ENCODE measurements at regions not wholly inside any gene's neighbourhood (a gene's known extent, or its start where the extent isn't known, plus 50 kb on each side); places are given as distances from the start of the nearest gene placed in this dataset.
"Not testable (repeated sequence)": the region's sequence is repeated elsewhere in the genome, so short reads cannot be mapped to it uniquely, and the experiment has no call there.

GRCh38 chr2:167681234-167682015 lies 566.0 kb downstream of the STK39 start:
- ChIA-PET CTCF (no interaction called here), POLR2A (no interaction called here)
- Mint-ChIP-seq H3K27me3 (no peaks in the 10 kb centered on the region), H3K4me3 (no peak overlapping the region), H3K36me3 (no peaks in the 10 kb centered on the region), H3K27ac (no peak overlapping the region), H3K4me1 (ENCODE audit: low read depth) (no peaks in the 10 kb centered on the region), H3K9me3 (no peaks in the 10 kb centered on the region)
- intact Hi-C loops (cut with micrococcal nuclease), result no loop called here
- DNase-seq, result no peak

GRCh38 chr2:167678158-167678557 lies 569.2 kb downstream of the STK39 start:
- CTCF ChIA-PET, result no interaction called here
- Mint-ChIP-seq H3K27me3 (no peaks in the 10 kb centered on the region), H3K27ac (no peak overlapping the region), H3K36me3 (no peaks in the 10 kb centered on the region), H3K4me3 (no peak overlapping the region), H3K4me1 (ENCODE audit: low read depth) (no peaks in the 10 kb centered on the region), H3K9me3 (no peaks in the 10 kb centered on the region)
- intact Hi-C loops (cut with micrococcal nuclease), result no loop called here
- POLR2A ChIA-PET, result no interaction called here
- no peak for DNase-seq

DNA sequence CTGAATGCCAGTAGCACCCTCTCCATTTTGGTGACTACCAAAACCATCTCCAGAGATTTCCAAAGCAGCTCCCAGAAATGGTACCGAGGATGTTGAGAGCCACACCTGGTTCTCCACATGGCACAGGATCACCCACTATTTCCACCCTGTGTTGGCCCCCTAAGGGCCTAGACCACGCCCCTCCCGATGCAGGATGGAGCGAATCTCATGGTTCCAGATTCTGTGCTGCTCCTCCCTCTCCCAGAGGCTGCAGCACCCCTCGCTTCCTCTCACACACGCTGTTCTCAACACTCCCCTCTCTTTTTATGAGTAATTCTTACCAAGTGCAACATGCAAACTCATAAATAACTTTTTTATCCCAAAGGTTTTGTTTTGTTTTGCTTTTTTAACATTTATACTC lies 571.5 kb downstream of the STK39 start:
- no peak for DNase-seq
- Mint-ChIP-seq H3K9me3 (peaks cover 7% of the 10 kb centered on the region), H3K27me3 (no peaks in the 10 kb centered on the region), H3K4me1 (ENCODE audit: low read depth) (no peaks in the 10 kb centered on the region), H3K4me3 (no peak overlapping the region), H3K36me3 (no peaks in the 10 kb centered on the region), H3K27ac (no peak overlapping the region)
- ChIA-PET CTCF (no interaction called here), POLR2A (no interaction called here)
- intact Hi-C loops (cut with micrococcal nuclease), result no loop called here

- ChIA-PET POLR2A (no interaction called here), CTCF (no interaction called here)
- DNase-seq, result no peak
Observed at GRCh38 chr2:167670588-167670987, 576.8 kb downstream of the STK39 start.

GRCh38 chr2:167653131-167653530 lies 594.3 kb downstream of the STK39 start:
- H3K36me3 Mint-ChIP-seq, result no peaks in the 10 kb centered on the region
- H3K27ac Mint-ChIP-seq, result no peak overlapping the region
- peaks cover 2% of the 10 kb centered on the region for H3K9me3 Mint-ChIP-seq
- CTCF ChIA-PET, result no interaction called here
- no peaks in the 10 kb centered on the region for H3K4me1 Mint-ChIP-seq (ENCODE audit: low read depth)
- POLR2A ChIA-PET, result no interaction called here
- H3K27me3 Mint-ChIP-seq, result no peaks in the 10 kb centered on the region
- no peak overlapping the region for H3K4me3 Mint-ChIP-seq
- no peak for DNase-seq
- intact Hi-C loops (cut with micrococcal nuclease), result no loop called here

More at GRCh38 chr2:167670588-167670987, 576.8 kb downstream of the STK39 start:
- Mint-ChIP-seq H3K27ac (no peak overlapping the region), H3K4me3 (no peak overlapping the region), H3K27me3 (no peaks in the 10 kb centered on the region), H3K4me1 (ENCODE audit: low read depth) (no peaks in the 10 kb centered on the region), H3K36me3 (peaks cover 1% of the 10 kb centered on the region), H3K9me3 (peaks cover 20% of the 10 kb centered on the region)
- intact Hi-C loops (cut with micrococcal nuclease), result no loop called here

- Mint-ChIP-seq H3K4me1 (ENCODE audit: low read depth) (no peaks in the 10 kb centered on the region), H3K9me3 (peaks cover 2% of the 10 kb centered on the region), H3K27me3 (no peaks in the 10 kb centered on the region), H3K27ac (no peak overlapping the region), H3K36me3 (no peaks in the 10 kb centered on the region), H3K4me3 (no peak overlapping the region)
- ChIA-PET CTCF (no interaction called here), POLR2A (no interaction called here)
- no peak for DNase-seq
- intact Hi-C loops (cut with micrococcal nuclease), result no loop called here
Observed at GRCh38 chr2:167652401-167652800, 595.0 kb downstream of the STK39 start.

DNA sequence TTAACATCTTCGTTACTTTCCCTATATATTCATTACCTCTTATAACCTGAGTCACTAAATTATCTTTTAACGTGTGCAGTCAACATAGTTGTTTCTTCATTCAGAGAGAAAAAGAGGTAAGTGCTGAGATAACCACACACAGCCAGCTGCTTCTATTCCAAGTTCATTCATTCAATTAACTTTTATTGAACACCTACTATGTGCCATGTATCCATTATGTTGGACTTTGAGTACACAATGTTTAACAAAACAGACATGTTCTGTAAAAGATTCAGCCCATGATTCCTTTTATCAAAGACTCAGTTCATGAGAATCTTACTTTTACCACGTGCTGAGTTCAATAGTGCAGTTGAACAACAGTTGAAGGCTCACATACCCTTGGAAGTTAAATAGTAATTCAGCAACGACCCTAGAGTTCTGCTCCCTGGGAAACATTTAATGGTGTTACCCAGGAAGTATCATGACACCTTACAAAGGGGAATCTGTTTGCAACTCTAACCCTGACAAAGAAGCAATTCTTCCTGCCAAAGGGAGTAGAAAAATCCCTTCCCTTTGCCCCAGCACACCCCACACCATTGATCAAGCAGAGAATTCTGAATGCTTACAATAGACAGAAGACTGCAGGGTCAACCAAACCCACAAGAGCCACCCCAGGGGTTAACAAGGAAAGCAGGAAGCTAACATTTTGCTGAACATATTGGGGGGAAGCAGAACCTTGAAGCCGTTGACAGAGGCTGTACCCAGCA lies 595.8 kb downstream of the STK39 start:
- no peak for DNase-seq
- Mint-ChIP-seq H3K4me3 (no peak overlapping the region), H3K27me3 (no peaks in the 10 kb centered on the region), H3K4me1 (ENCODE audit: low read depth) (no peaks in the 10 kb centered on the region), H3K36me3 (no peaks in the 10 kb centered on the region), H3K27ac (no peak overlapping the region), H3K9me3 (peaks cover 2% of the 10 kb centered on the region)
- intact Hi-C loops (cut with micrococcal nuclease), result no loop called here
- ChIA-PET POLR2A (no interaction called here), CTCF (interaction anchor here (0.6 kb wide), 1 partner anchor 1112 kb away, joined by 5 read pairs; no protein-coding TSS in a partner anchor)

DNA sequence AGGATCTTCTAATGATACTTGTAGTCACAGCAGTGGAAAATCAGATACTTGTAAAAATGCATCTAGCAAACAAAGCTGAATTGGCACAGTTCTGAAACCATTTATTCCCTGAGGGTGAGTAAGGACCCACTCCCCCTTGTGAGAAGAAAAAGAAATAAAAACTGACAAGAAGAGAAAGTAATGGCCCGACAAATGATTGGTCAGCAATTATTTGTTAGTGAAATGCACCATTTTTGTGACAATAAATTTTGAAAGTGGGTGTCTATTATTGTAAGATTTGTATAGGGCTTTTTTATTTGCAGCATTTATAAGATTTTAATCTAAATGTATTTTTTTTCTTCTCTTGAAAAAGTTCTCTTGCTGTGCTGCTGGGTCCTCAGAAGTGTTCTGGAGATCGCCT lies 600.8 kb downstream of the STK39 start:
- Mint-ChIP-seq H3K36me3 (no peaks in the 10 kb centered on the region), H3K9me3 (peaks cover 2% of the 10 kb centered on the region), H3K27ac (no peak overlapping the region), H3K27me3 (no peaks in the 10 kb centered on the region), H3K4me3 (no peak overlapping the region), H3K4me1 (ENCODE audit: low read depth) (no peaks in the 10 kb centered on the region)
- DNase-seq, result no peak
- ChIA-PET CTCF (no interaction called here), POLR2A (no interaction called here)
- intact Hi-C loops (cut with micrococcal nuclease), result no loop called here

- Mint-ChIP-seq H3K9me3 (no peaks in the 10 kb centered on the region), H3K36me3 (no peaks in the 10 kb centered on the region), H3K27ac (no peak overlapping the region), H3K27me3 (no peaks in the 10 kb centered on the region), H3K4me1 (ENCODE audit: low read depth) (no peaks in the 10 kb centered on the region), H3K4me3 (no peak overlapping the region)
- ChIA-PET POLR2A (no interaction called here), CTCF (no interaction called here)
- no peak for DNase-seq
- intact Hi-C loops (cut with micrococcal nuclease), result no loop called here
Observed at GRCh38 chr2:167640096-167640495, 607.3 kb downstream of the STK39 start.

DNA sequence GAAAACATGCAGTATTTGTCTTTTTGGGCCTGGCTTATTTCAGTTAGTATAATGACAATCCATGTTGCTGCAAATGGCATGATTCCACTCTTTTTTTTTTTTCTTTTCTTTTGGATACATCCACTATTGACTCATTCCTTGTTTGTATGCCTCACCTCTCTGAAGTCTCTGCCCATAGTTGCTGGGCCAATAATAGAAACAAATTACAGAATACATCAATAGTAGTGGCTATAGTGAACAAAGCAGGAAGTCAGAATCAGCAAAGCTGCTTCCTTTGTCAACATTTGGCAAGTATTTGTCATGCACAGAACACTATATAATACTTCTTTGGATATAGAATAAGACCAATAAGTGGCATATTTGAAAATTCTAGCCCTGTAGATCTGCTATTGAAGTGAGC lies 609.7 kb downstream of the STK39 start:
- H3K27me3 Mint-ChIP-seq, result peaks cover 2% of the 10 kb centered on the region
- no peaks in the 10 kb centered on the region for H3K9me3 Mint-ChIP-seq
- DNase-seq, result no peak
- H3K4me3 Mint-ChIP-seq, result no peak overlapping the region
- no peak overlapping the region for H3K27ac Mint-ChIP-seq
- ChIA-PET POLR2A (no interaction called here), CTCF (no interaction called here)
- no peaks in the 10 kb centered on the region for H3K36me3 Mint-ChIP-seq
- no peaks in the 10 kb centered on the region for H3K4me1 Mint-ChIP-seq (ENCODE audit: low read depth)
- intact Hi-C loops (cut with micrococcal nuclease), result no loop called here

GRCh38 chr2:167632271-167632670 lies 615.1 kb downstream of the STK39 start:
- intact Hi-C loops (cut with micrococcal nuclease); H3K4me1 Mint-ChIP-seq (ENCODE audit: low read depth); POLR2A ChIA-PET; CTCF ChIA-PET; H3K27ac Mint-ChIP-seq; H3K27me3 Mint-ChIP-seq; H3K36me3 Mint-ChIP-seq; H3K4me3 Mint-ChIP-seq; H3K9me3 Mint-ChIP-seq; DNase-seq: not testable (repeated sequence)

DNA sequence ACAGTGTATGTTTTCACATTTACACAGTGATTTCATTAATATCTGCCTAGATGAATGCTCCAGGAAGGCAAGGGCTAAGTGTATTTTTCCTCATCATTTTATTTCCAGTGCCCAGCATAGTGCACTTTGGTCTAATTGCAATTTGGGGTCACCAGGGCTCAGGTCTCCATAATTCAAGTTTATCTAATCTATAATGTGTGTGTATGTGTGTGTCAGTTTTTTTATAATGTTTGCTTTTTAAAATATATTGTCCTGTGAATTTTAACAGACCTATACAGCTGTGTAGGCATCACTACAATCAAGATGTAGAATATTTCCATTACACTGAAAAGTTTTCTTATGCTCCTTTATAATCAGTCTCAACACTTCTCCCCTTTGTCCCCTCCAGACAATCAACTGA lies 620.4 kb downstream of the STK39 start:
- Mint-ChIP-seq H3K4me3 (no peak overlapping the region), H3K27me3 (no peaks in the 10 kb centered on the region), H3K36me3 (no peaks in the 10 kb centered on the region), H3K27ac (no peak overlapping the region), H3K4me1 (ENCODE audit: low read depth) (no peaks in the 10 kb centered on the region), H3K9me3 (peaks cover 4% of the 10 kb centered on the region)
- POLR2A ChIA-PET, result no interaction called here
- CTCF ChIA-PET, result no interaction called here
- intact Hi-C loops (cut with micrococcal nuclease), result no loop called here
- no peak for DNase-seq

DNA sequence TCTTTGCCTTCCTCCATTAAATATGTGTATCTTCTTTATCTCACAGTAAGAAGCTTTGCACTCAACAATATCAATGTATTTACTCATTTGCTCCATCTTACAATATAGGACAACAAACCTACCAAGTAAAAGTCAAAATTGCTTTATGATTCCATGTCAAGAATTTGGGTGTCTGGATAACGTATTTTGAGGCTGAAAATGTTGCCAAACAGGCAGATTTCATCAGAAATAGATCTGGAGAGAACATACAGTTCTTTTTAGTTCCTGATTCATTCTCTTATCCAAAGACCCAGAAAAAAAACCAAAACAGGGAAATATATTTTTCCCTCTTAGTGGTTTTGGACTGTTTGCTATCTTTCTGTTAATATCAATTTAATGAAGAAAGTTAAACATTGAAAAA lies 621.1 kb downstream of the STK39 start:
- no peak for DNase-seq
- intact Hi-C loops (cut with micrococcal nuclease), result no loop called here
- no peak overlapping the region for H3K4me3 Mint-ChIP-seq
- no peaks in the 10 kb centered on the region for H3K27me3 Mint-ChIP-seq
- H3K4me1 Mint-ChIP-seq (ENCODE audit: low read depth), result no peaks in the 10 kb centered on the region
- no peak overlapping the region for H3K27ac Mint-ChIP-seq
- ChIA-PET CTCF (no interaction called here), POLR2A (no interaction called here)
- peaks cover 4% of the 10 kb centered on the region for H3K9me3 Mint-ChIP-seq
- H3K36me3 Mint-ChIP-seq, result no peaks in the 10 kb centered on the region

All from activated CD4-positive, alpha-beta memory T cell treated with anti-CD3 and anti-CD28 coated beads for 36 hours (primary cell).